Hepatocyte (in vitro differentiated cells): ENCODE measurements at regions not wholly inside any gene's neighbourhood (a gene's known extent, or its start where the extent isn't known, plus 50 kb on each side); places are given as distances from the start of the nearest gene placed in this dataset.

Experiments
- DNase-seq: peaks from one replicate; pipeline ENCODE4 v3.0.0-alpha.2; 2016; ENCODE audit warnings: low spot score
- H2AFZ ChIP-seq: fragments of 200-600 bp; sonication (generic); 2 replicates; pipeline ENCODE4 v1.6.0; 2016; ENCODE audit warnings: antibody characterized with exemption, mild to moderate bottlenecking
- H3K27ac ChIP-seq: fragments of 200-600 bp; sonication (generic); 2 replicates; pipeline ENCODE4 v1.5.1; 2016; ENCODE audit warnings: mild to moderate bottlenecking
- H3K27me3 ChIP-seq: fragments of 200-600 bp; sonication (generic); 2 replicates; pipeline ENCODE4 v1.6.1; 2016
- H3K36me3 ChIP-seq: fragments of 200-600 bp; sonication (generic); replicated peaks from 2 replicates; pipeline ENCODE4 v1.5.1; 2016; ENCODE audit warnings: low read depth; ENCODE audit not compliant: insufficient read depth
- H3K4me1 ChIP-seq: fragments of 200-600 bp; sonication (generic); 2 replicates; pipeline ENCODE4 v1.5.1; 2016; ENCODE audit warnings: mild to moderate bottlenecking, moderate library complexity; ENCODE audit not compliant: insufficient read depth
- H3K4me2 ChIP-seq: fragments of 200-600 bp; sonication (generic); 2 replicates; pipeline ENCODE4 v1.6.0; 2016
- H3K4me3 ChIP-seq: fragments of 200-600 bp; sonication (generic); 2 replicates; pipeline ENCODE4 v1.5.1; 2016; ENCODE audit warnings: mild to moderate bottlenecking
- H3K79me2 ChIP-seq: fragments of 200-600 bp; sonication (generic); 2 replicates; pipeline ENCODE4 v1.6.0; 2017; ENCODE audit warnings: mild to moderate bottlenecking
- H3K9me2 ChIP-seq: fragments of 200-600 bp; sonication (generic); replicated peaks from 2 replicates; pipeline ENCODE4 v1.6.0; 2017; ENCODE audit warnings: mild to moderate bottlenecking; ENCODE audit not compliant: insufficient read depth
- H3K9me3 ChIP-seq: fragments of 200-600 bp; sonication (generic); 2 replicates; pipeline ENCODE4 v1.5.1; 2016; ENCODE audit warnings: low read depth, mild to moderate bottlenecking
- H4K20me1 ChIP-seq: fragments of 200-600 bp; sonication (generic); 2 replicates; pipeline ENCODE4 v1.6.0; 2016; ENCODE audit warnings: mild to moderate bottlenecking; ENCODE audit not compliant: insufficient read depth, poor library complexity, severe bottlenecking
- EZH2 ChIP-seq: fragments of 200-600 bp; sonication (generic); IDR thresholded peaks from 2 replicates; pipeline ENCODE4 v1.6.1; 2016; ENCODE audit warnings: antibody characterized with exemption, mild to moderate bottlenecking, borderline replicate concordance
- EZH2phosphoT487 ChIP-seq: fragments of 200-600 bp; sonication (generic); IDR thresholded peaks from one replicate; pipeline ENCODE4 v1.6.1; 2018; ENCODE audit warnings: antibody characterized with exemption, mild to moderate bottlenecking, low read depth, moderate library complexity; ENCODE audit not compliant: unreplicated experiment, severe bottlenecking
- WGBS: methylation state at CpG from one replicate; pipeline ENCODE4 v1.1.6; 2016; ENCODE audit warnings: low lambda C conversion rate; ENCODE audit errors: missing lambda C conversion rate; 5-methylcytosine and 5-hydroxymethylcytosine counted together
- TF ChIP-seq, protein P1 (sequence below): fragments of 200-600 bp; sonication (generic); IDR thresholded peaks from 2 replicates; pipeline ENCODE4 v1.5.1; 2016; ENCODE audit warnings: antibody characterized with exemption, mild to moderate bottlenecking; ENCODE audit not compliant: poor library complexity

DNA sequence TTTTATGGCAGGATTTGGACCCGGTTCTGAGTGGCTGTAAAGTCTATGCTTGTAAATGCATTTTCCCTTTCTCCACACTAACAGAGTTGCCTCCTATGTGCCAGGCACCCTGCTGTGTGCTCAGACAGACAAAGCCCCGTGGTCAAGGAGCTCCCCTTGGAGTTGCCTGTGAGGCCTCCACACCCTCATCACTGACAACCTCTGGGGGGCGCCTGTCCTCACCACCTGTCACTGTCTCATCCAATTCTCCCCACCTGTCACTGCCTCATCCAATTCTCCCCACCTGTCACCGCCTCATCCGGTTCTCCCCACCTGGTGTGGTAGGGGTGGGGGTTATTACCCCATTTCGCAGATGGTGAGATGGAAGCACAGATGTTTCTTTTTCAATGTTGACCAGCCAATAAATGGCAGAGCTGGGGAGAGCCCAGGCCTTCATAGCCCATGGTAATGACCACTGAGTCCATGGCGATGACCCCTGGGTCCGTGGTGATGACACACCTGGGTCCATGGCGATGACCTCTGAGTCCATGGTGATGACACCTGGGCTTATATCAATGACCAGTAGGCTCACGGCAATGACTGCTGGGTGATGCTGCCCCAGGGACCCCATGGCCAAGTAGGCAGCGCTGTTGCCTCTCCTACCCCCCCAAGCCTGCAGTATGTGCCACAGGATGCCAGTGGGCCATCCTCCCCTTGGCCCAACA is 150.1 kb downstream of the IRF8 start:
- no peak overlapping the region for H3K4me2 ChIP-seq
- H2AFZ ChIP-seq = no peak overlapping the region
- H3K36me3 ChIP-seq = no peaks in the 10 kb centered on the region
- H4K20me1 ChIP-seq = no peaks in the 10 kb centered on the region
- H3K79me2 ChIP-seq = no peaks in the 10 kb centered on the region
- no peak overlapping the region for H3K27ac ChIP-seq
- WGBS = 76% methylated on average over 11 of the region's 11 CpGs
- H3K27me3 ChIP-seq = peaks cover 17% of the 10 kb centered on the region
- no peak for TF ChIP-seq EZH2phosphoT487
- TF ChIP-seq, protein P1, sequence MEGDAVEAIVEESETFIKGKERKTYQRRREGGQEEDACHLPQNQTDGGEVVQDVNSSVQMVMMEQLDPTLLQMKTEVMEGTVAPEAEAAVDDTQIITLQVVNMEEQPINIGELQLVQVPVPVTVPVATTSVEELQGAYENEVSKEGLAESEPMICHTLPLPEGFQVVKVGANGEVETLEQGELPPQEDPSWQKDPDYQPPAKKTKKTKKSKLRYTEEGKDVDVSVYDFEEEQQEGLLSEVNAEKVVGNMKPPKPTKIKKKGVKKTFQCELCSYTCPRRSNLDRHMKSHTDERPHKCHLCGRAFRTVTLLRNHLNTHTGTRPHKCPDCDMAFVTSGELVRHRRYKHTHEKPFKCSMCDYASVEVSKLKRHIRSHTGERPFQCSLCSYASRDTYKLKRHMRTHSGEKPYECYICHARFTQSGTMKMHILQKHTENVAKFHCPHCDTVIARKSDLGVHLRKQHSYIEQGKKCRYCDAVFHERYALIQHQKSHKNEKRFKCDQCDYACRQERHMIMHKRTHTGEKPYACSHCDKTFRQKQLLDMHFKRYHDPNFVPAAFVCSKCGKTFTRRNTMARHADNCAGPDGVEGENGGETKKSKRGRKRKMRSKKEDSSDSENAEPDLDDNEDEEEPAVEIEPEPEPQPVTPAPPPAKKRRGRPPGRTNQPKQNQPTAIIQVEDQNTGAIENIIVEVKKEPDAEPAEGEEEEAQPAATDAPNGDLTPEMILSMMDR = no peak
- no peak for TF ChIP-seq EZH2
- no peaks in the 10 kb centered on the region for H3K9me3 ChIP-seq
- peaks cover 3% of the 10 kb centered on the region for H3K4me1 ChIP-seq
- H3K4me3 ChIP-seq = no peak overlapping the region
- no peak for DNase-seq
- H3K9me2 ChIP-seq = no peaks in the 10 kb centered on the region

DNA sequence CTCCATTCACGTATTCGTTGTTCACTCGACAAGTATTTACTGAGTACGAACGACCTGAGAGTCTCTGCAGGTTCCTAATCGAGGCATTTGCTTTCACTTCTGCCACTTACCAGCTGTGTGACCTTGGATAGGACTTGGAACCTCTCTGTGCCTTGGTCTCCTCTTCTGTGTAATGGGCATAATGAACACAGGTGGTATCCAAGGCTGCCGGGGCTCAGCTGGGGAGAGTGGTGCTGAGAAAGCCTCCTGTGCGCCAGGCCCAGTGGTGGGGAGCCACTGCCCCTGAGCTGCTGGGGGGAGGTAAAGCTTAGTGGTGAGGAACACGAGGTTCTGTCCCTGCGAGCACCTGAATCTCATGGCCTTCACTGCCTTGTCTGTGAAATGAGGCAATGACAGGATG is 150.7 kb downstream of the IRF8 start:
- H4K20me1 ChIP-seq = no peaks in the 10 kb centered on the region
- H2AFZ ChIP-seq = no peak overlapping the region
- WGBS = 94% methylated on average over 10 of the region's 10 CpGs
- TF ChIP-seq, protein P1 = no peak
- TF ChIP-seq EZH2phosphoT487 (no peak), EZH2 (no peak)
- no peaks in the 10 kb centered on the region for H3K36me3 ChIP-seq
- peaks cover 3% of the 10 kb centered on the region for H3K4me1 ChIP-seq
- no peak for DNase-seq
- H3K79me2 ChIP-seq = no peaks in the 10 kb centered on the region
- no peak overlapping the region for H3K4me2 ChIP-seq
- H3K27me3 ChIP-seq = peaks cover 17% of the 10 kb centered on the region
- H3K9me2 ChIP-seq = no peaks in the 10 kb centered on the region
- no peak overlapping the region for H3K27ac ChIP-seq
- H3K4me3 ChIP-seq = no peak overlapping the region
- H3K9me3 ChIP-seq = no peaks in the 10 kb centered on the region

- no peak overlapping the region for H3K4me2 ChIP-seq
- H3K4me3 ChIP-seq = no peak overlapping the region
- no peaks in the 10 kb centered on the region for H3K9me2 ChIP-seq
- 85% methylated on average over 8 of the region's 8 CpGs for WGBS
- H3K36me3 ChIP-seq = no peaks in the 10 kb centered on the region
- DNase-seq = no peak
- TF ChIP-seq EZH2phosphoT487 (no peak), EZH2 (no peak)
- TF ChIP-seq, protein P1 = no peak
- H3K27me3 ChIP-seq = peaks cover 17% of the 10 kb centered on the region
- H2AFZ ChIP-seq = no peak overlapping the region
- H3K27ac ChIP-seq = no peak overlapping the region
- H4K20me1 ChIP-seq = no peaks in the 10 kb centered on the region
- peaks cover 3% of the 10 kb centered on the region for H3K4me1 ChIP-seq
- H3K79me2 ChIP-seq = no peaks in the 10 kb centered on the region
- H3K9me3 ChIP-seq = no peaks in the 10 kb centered on the region
These were observed 151.1 kb downstream of the IRF8 start for GRCh38 chr16:86050111-86050510.
